GM12878 (cell line): ENCODE measurements at regions not wholly inside any gene's neighbourhood (a gene's known extent, or its start where the extent isn't known, plus 50 kb on each side); places are given as distances from the start of the nearest gene placed in this dataset.

Source experiments
- ATAC-seq: fragments of 200-7000 bp; cut with Tn5 transposase; 3 replicates; pipeline ENCODE4 v1.9.1; 2020; ENCODE audit warnings: mild to moderate bottlenecking, moderate library complexity
- BruUV-seq: library from RNA; stranded (reverse); fragments of 400-500 nt; replicated peaks from 2 replicates; lab custom pipeline; 2021; lab: Mats Ljungman, UMichigan
- CTCF ChIA-PET: fragments of 300-600 bp; sonication (Branson Sonifier 250); formaldehyde crosslinking; extraction: SDS; loops from one replicate; lab custom pipeline; 2021; ENCODE audit warnings: inconsistent platforms; lab: Yijun Ruan, JAX
- POLR2A ChIA-PET: fragments of 350-600 bp; formaldehyde crosslinking; extraction: SDS; loops from one replicate; lab custom pipeline; 2021; ENCODE audit warnings: inconsistent platforms; lab: Charles Lee
- RAD21 ChIA-PET: fragments of 300-600 bp; sonication (Branson Sonifier 250); formaldehyde crosslinking; loops from one replicate; lab custom pipeline; 2023; ENCODE audit warnings: antibody characterized with exemption; ENCODE audit not compliant: unreplicated experiment; lab: Charles Lee
- SMC1A ChIA-PET: fragments of 300-600 bp; sonication (Branson Sonifier 250); formaldehyde crosslinking; loops from one replicate; lab custom pipeline; 2023; ENCODE audit not compliant: unreplicated experiment, uncharacterized antibody; lab: Charles Lee
- DNase-seq: peaks from one replicate; pipeline ENCODE4 v3.0.0-alpha.2; 2011; ENCODE audit warnings: low read depth, low spot score
- FAIRE-seq: peaks from 3 replicates; lab custom pipeline; 2011; peaks lifted over from hg19 to GRCh38; lab: Jason Lieb, UNC
- H2AFZ ChIP-seq: 2 replicates; pipeline ENCODE4 v1.6.0; 2011; ENCODE audit warnings: low read depth, low read length, control low read depth; ENCODE audit not compliant: control insufficient read depth
- H3K27ac ChIP-seq: 2 replicates; pipeline ENCODE4 v1.5.1; 2011; ENCODE audit warnings: control low read depth; ENCODE audit not compliant: control insufficient read depth, insufficient read depth
- H3K27me3 ChIP-seq, 2 experiments: replicated peaks in 1 of 2; 2 replicates each; pipeline versions ENCODE4 v1.6.0 to v1.6.1; 2011; ENCODE audit warnings: low read length in 1 of 2; ENCODE audit not compliant: control insufficient read depth in 2 of 2, insufficient read depth in 2 of 2
- H3K36me3 ChIP-seq, 2 experiments: 2 replicates each; pipeline ENCODE4 v1.5.1; 2011; ENCODE audit warnings: low read length in 1 of 2; ENCODE audit not compliant: control insufficient read depth in 2 of 2, insufficient read depth in 2 of 2
- H3K4me1 ChIP-seq: 2 replicates; pipeline ENCODE4 v1.6.1; 2011; ENCODE audit warnings: mild to moderate bottlenecking, low read length, moderate library complexity, mixed read lengths; ENCODE audit not compliant: control insufficient read depth, insufficient read depth
- H3K4me2 ChIP-seq: 2 replicates; pipeline ENCODE4 v1.6.0; 2011; ENCODE audit warnings: control low read depth; ENCODE audit not compliant: control insufficient read depth, insufficient read depth
- H3K4me3 ChIP-seq: fragments of 200-600 bp; sonication (generic); 2 replicates; pipeline ENCODE4 v1.5.1; 2016
- H3K79me2 ChIP-seq: 2 replicates; pipeline ENCODE4 v1.6.0; 2011; ENCODE audit warnings: low read length; ENCODE audit not compliant: control insufficient read depth, insufficient read depth
- H3K9ac ChIP-seq: 2 replicates; pipeline ENCODE4 v1.8.0; 2011; ENCODE audit warnings: low read length, control low read depth, mixed read lengths; ENCODE audit not compliant: control insufficient read depth, insufficient read depth
- H3K9me3 ChIP-seq: replicated peaks from 3 replicates; pipeline ENCODE4 v1.5.1; 2011; ENCODE audit warnings: mild to moderate bottlenecking, low read length; ENCODE audit not compliant: control insufficient read depth, insufficient read depth
- H4K20me1 ChIP-seq: 2 replicates; pipeline ENCODE4 v1.6.0; 2011; ENCODE audit not compliant: control insufficient read depth, insufficient read depth
- ASH2L ChIP-seq: fragments of 300-600, 200-600 bp; sonication (generic); IDR thresholded peaks from 2 replicates; pipeline ENCODE4 v1.6.1; 2017; ENCODE audit warnings: low read depth, mild to moderate bottlenecking, borderline replicate concordance
- CREB1 ChIP-seq: IDR thresholded peaks from 2 replicates; pipeline ENCODE4 v1.6.1; 2012; ENCODE audit warnings: low read depth, mild to moderate bottlenecking, inconsistent platforms
- EP300 ChIP-seq, 2 experiments: fragments of 150-350 bp in 1 of 2; IDR thresholded peaks; 2 replicates each; pipeline ENCODE4 v1.6.1; 2011 to 2012; ENCODE audit warnings: low read depth in 2 of 2, low read length in 2 of 2, borderline replicate concordance in 1 of 2, improper control_type of control experiment in 1 of 2, inconsistent platforms in 1 of 2; ENCODE audit not compliant: control insufficient read depth in 1 of 2
- FOXK2 ChIP-seq: fragments of 450-650 bp; IDR thresholded peaks from 2 replicates; pipeline ENCODE4 v1.6.1; 2017; ENCODE audit warnings: mild to moderate bottlenecking, moderate library complexity
- GATAD2B ChIP-seq: fragments of 450-650 bp; conservative IDR thresholded peaks from 2 replicates; pipeline ENCODE4 v1.6.1; 2017; ENCODE audit warnings: low read depth, mild to moderate bottlenecking, moderate library complexity
- MEF2B ChIP-seq: fragments of 450-650 bp; IDR thresholded peaks from 2 replicates; pipeline ENCODE4 v1.6.1; 2018; ENCODE audit warnings: mild to moderate bottlenecking, moderate library complexity; ENCODE audit not compliant: partially characterized antibody, poor library complexity, severe bottlenecking
- MTA2 ChIP-seq: fragments of 450-650 bp; IDR thresholded peaks from 2 replicates; pipeline ENCODE4 v1.6.1; 2016; ENCODE audit warnings: low read depth, mild to moderate bottlenecking, moderate library complexity
- MTA3 ChIP-seq: IDR thresholded peaks from 2 replicates; pipeline ENCODE4 v1.6.1; 2012; ENCODE audit warnings: low read length, inconsistent platforms, borderline replicate concordance
- NFXL1 ChIP-seq: fragments of 450-650 bp; IDR thresholded peaks from 2 replicates; pipeline ENCODE4 v1.6.1; 2017; ENCODE audit warnings: antibody characterized with exemption, mild to moderate bottlenecking, borderline replicate concordance
- NR2F1 ChIP-seq: fragments of 450-650 bp; conservative IDR thresholded peaks from 2 replicates; pipeline ENCODE4 v1.6.1; 2017; ENCODE audit warnings: mild to moderate bottlenecking
- POLR2AphosphoS2 ChIP-seq: IDR thresholded peaks from 2 replicates; pipeline ENCODE4 v1.6.1; 2011; ENCODE audit warnings: low read depth, mild to moderate bottlenecking, low read length, improper control_type of control experiment, moderate library complexity
- RBBP5 ChIP-seq: fragments of 200-600 bp; sonication (generic); conservative IDR thresholded peaks from 2 replicates; pipeline ENCODE4 v1.6.1; 2016
- SREBF1 ChIP-seq: IDR thresholded peaks from 2 replicates; pipeline ENCODE4 v1.6.1; 2012; ENCODE audit warnings: mild to moderate bottlenecking, low read length
- SREBF2 ChIP-seq: IDR thresholded peaks from 2 replicates; pipeline ENCODE4 v1.6.1; 2012; ENCODE audit warnings: mild to moderate bottlenecking, low read length
- SUZ12 ChIP-seq: fragments of 200-600 bp; sonication (generic); IDR thresholded peaks from one replicate; pipeline ENCODE4 v1.6.1; 2018; ENCODE audit warnings: antibody characterized with exemption, mild to moderate bottlenecking; ENCODE audit not compliant: unreplicated experiment
- TCF3 ChIP-seq: IDR thresholded peaks from 2 replicates; pipeline ENCODE4 v1.6.1; 2012; ENCODE audit warnings: low read depth, mild to moderate bottlenecking, low read length, borderline replicate concordance; ENCODE audit not compliant: insufficient read depth
- WGBS: methylation state at CpG from one replicate; pipeline ENCODE4 v1.1.6; 2016; ENCODE audit warnings: low lambda C conversion rate; ENCODE audit not compliant: insufficient replicate concordance, insufficient coverage; ENCODE audit errors: missing lambda C conversion rate; 5-methylcytosine and 5-hydroxymethylcytosine counted together
- in situ Hi-C: fragments of 300-500 bp; cut with MboI; formaldehyde crosslinking; loops from 9 replicates; pipeline ENCODE4 v1.14.3; 2018; ENCODE audit warnings: mixed read lengths
- intact Hi-C: fragments of 100-400 bp; cut with micrococcal nuclease; formaldehyde crosslinking; loops from one replicate; pipeline ENCODE4 v1.14.2; 2022; ENCODE audit not compliant: unreplicated experiment
- TF ChIP-seq, protein P1 (sequence below): fragments of 450-650 bp; IDR thresholded peaks from 2 replicates; pipeline ENCODE4 v1.6.1; 2017; ENCODE audit warnings: mild to moderate bottlenecking
- TF ChIP-seq, protein P2 (sequence below): fragments of 450-650 bp; formaldehyde crosslinking; IDR thresholded peaks from 2 replicates; pipeline ENCODE4 v1.4.0; 2020; ENCODE audit warnings: mild to moderate bottlenecking, moderate library complexity
- TF ChIP-seq, protein P3 (sequence below): fragments of 450-650 bp; IDR thresholded peaks from 2 replicates; pipeline ENCODE4 v1.6.1; 2016; ENCODE audit warnings: mild to moderate bottlenecking

GRCh38 chr12:68521321-68521839, 89.3 kb upstream of the RAP1B start:
- Histone ChIP-seq H3K4me2 (no peak overlapping the region), H3K9ac (no peak overlapping the region), H3K27ac (no peak overlapping the region), H3K27me3 (no peaks in the 10 kb centered on the region), H3K9me3 (peaks cover 2% of the 10 kb centered on the region; the same call in 1 of the 3 replicates), H4K20me1 (no peaks in the 10 kb centered on the region), H2AFZ (no peak overlapping the region), H3K79me2 (no peaks in the 10 kb centered on the region), H3K4me1 (no peaks in the 10 kb centered on the region), H3K4me3 (no peak overlapping the region), H3K36me3 (no peaks in the 10 kb centered on the region)
- ATAC-seq, result no peak
- ChIA-PET RAD21 (interaction anchor here (1.0 kb wide), 1 partner anchor 79 kb away, joined by 3 read pairs; no protein-coding TSS in a partner anchor), SMC1A (interaction anchor here (0.6 to 1.6 kb wide), 6 partner anchors 11 to 191 kb away, joined by 3 to 4 read pairs (median 3); no protein-coding TSS in a partner anchor), POLR2A (no interaction called here), CTCF (interaction anchor here (1.4 to 1.6 kb wide), 3 partner anchors 10 to 36 kb away, joined by 3 to 5 read pairs (median 4); no protein-coding TSS in a partner anchor)
- WGBS, result 80% methylated on average over 5 of the region's 5 CpGs
- FAIRE-seq, result no peak
- no TSS peak for BruUV-seq
- intact Hi-C loops (no loop called here), in situ Hi-C loops (no loop called here)
- TF ChIP-seq MEF2B, result no peak
- no peak for TF ChIP-seq SUZ12
- TF ChIP-seq FOXK2, result no peak
- no peak for TF ChIP-seq TCF3
- TF ChIP-seq NR2F1, result no peak
- TF ChIP-seq MTA3, result no peak
- TF ChIP-seq, protein P1, sequence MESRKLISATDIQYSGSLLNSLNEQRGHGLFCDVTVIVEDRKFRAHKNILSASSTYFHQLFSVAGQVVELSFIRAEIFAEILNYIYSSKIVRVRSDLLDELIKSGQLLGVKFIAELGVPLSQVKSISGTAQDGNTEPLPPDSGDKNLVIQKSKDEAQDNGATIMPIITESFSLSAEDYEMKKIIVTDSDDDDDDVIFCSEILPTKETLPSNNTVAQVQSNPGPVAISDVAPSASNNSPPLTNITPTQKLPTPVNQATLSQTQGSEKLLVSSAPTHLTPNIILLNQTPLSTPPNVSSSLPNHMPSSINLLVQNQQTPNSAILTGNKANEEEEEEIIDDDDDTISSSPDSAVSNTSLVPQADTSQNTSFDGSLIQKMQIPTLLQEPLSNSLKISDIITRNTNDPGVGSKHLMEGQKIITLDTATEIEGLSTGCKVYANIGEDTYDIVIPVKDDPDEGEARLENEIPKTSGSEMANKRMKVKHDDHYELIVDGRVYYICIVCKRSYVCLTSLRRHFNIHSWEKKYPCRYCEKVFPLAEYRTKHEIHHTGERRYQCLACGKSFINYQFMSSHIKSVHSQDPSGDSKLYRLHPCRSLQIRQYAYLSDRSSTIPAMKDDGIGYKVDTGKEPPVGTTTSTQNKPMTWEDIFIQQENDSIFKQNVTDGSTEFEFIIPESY, result no peak
- TF ChIP-seq, protein P2, sequence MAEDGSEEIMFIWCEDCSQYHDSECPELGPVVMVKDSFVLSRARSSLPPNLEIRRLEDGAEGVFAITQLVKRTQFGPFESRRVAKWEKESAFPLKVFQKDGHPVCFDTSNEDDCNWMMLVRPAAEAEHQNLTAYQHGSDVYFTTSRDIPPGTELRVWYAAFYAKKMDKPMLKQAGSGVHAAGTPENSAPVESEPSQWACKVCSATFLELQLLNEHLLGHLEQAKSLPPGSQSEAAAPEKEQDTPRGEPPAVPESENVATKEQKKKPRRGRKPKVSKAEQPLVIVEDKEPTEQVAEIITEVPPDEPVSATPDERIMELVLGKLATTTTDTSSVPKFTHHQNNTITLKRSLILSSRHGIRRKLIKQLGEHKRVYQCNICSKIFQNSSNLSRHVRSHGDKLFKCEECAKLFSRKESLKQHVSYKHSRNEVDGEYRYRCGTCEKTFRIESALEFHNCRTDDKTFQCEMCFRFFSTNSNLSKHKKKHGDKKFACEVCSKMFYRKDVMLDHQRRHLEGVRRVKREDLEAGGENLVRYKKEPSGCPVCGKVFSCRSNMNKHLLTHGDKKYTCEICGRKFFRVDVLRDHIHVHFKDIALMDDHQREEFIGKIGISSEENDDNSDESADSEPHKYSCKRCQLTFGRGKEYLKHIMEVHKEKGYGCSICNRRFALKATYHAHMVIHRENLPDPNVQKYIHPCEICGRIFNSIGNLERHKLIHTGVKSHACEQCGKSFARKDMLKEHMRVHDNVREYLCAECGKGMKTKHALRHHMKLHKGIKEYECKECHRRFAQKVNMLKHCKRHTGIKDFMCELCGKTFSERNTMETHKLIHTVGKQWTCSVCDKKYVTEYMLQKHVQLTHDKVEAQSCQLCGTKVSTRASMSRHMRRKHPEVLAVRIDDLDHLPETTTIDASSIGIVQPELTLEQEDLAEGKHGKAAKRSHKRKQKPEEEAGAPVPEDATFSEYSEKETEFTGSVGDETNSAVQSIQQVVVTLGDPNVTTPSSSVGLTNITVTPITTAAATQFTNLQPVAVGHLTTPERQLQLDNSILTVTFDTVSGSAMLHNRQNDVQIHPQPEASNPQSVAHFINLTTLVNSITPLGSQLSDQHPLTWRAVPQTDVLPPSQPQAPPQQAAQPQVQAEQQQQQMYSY, result no peak
- TF ChIP-seq ASH2L, result no peak
- no peak for TF ChIP-seq GATAD2B
- TF ChIP-seq SREBF1, result no peak
- TF ChIP-seq CREB1, result no peak
- no peak for TF ChIP-seq EP300 (IDR thresholded peaks at IDR 0.05; ENCODE audit: borderline replicate concordance in 1 of 2, control insufficient read depth in 1 of 2, low read depth in 2 of 2, low read length in 2 of 2)
- TF ChIP-seq NFXL1, result no peak
- no peak for TF ChIP-seq MTA2
- no peak for TF ChIP-seq POLR2AphosphoS2
- TF ChIP-seq, protein P3, sequence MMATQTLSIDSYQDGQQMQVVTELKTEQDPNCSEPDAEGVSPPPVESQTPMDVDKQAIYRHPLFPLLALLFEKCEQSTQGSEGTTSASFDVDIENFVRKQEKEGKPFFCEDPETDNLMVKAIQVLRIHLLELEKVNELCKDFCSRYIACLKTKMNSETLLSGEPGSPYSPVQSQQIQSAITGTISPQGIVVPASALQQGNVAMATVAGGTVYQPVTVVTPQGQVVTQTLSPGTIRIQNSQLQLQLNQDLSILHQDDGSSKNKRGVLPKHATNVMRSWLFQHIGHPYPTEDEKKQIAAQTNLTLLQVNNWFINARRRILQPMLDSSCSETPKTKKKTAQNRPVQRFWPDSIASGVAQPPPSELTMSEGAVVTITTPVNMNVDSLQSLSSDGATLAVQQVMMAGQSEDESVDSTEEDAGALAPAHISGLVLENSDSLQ, result no peak
- no peak for TF ChIP-seq SREBF2
- TF ChIP-seq RBBP5, result no peak
- DNase-seq, result no peak
